ENCODE measurements at regions not wholly inside any gene's neighbourhood (a gene's known extent, or its start where the extent isn't known, plus 50 kb on each side); places are given as distances from the start of the nearest gene placed in this dataset.

DNA sequence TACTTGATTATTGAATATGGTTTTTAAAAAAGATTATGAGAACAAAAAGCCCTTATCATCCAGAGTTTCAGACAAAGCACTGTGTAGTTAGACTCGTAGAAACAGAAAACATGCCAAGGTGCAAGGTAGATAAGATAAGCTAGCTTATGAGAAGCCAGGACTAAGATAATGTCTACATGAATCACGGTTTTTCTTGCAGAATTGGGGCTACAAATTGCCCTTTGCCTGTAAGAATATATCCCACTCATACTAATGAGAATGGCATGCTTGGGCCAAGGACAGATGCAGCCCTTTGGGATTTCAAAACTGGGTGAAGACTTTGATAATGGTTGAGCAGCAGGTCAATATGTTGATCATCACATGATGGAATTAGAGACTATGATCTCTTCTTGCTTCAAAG lies 165.3 kb upstream of the PREP start:
- Histone ChIP-seq H3K36me3 (ENCODE audit: control insufficient read depth in 2 of 2, extremely low read depth in 1 of 2, insufficient read depth in 2 of 2, low read length in 2 of 2) (no peaks in the 10 kb centered on the region), H3K27ac (ENCODE audit: insufficient read depth, low read depth, low read length) (no peak overlapping the region), H3K4me3 (replicated peaks in 1 of 3; ENCODE audit: insufficient read depth in 1 of 3, low read depth in 1 of 3, low read length in 3 of 3) (no peak overlapping the region), H3K9me1 (replicated peaks; ENCODE audit: control insufficient read depth, extremely low read depth, insufficient read depth, low read length) (no peaks in the 10 kb centered on the region), H4K20me1 (replicated peaks; ENCODE audit: control insufficient read depth, extremely low read depth, insufficient read depth, low read length) (no peaks in the 10 kb centered on the region), H3K4me1 (ENCODE audit: control insufficient read depth, extremely low read depth, insufficient read depth, low read length) (no peaks in the 10 kb centered on the region), H3K9me3 (replicated peaks; ENCODE audit: control insufficient read depth, insufficient read depth, low read length) (no peaks in the 10 kb centered on the region), H3K4me2 (ENCODE audit: insufficient read depth, low read length) (no peak overlapping the region), H2AFZ (ENCODE audit: low read depth, low read length) (no peak overlapping the region), H3K79me2 (ENCODE audit: control insufficient read depth, insufficient read depth, low read length) (no peaks in the 10 kb centered on the region), H3K9ac (replicated peaks; ENCODE audit: extremely low read depth, insufficient read depth, low read length) (no peak overlapping the region), H3K27me3 (ENCODE audit: control insufficient read depth in 2 of 2, insufficient read depth in 2 of 2, low read length in 2 of 2) (peaks cover 0 to 2% of the 10 kb centered on the region in 2 experiments)
- dilution Hi-C loops (cut with MboI; ENCODE audit: extremely low pct_ligation_motif_present, low sequenced_read_pairs) (no loop called here), intact Hi-C loops (cut with micrococcal nuclease) (no loop called here)
- FAIRE-seq (no peak), DNase-seq (ENCODE audit: low read depth, low spot score) (no peak)
- ChIA-PET CTCF (no interaction called here), POLR2A (no interaction called here)
- no TSS peak for BruUV-seq (replicated peaks)
- TF ChIP-seq, protein P1, sequence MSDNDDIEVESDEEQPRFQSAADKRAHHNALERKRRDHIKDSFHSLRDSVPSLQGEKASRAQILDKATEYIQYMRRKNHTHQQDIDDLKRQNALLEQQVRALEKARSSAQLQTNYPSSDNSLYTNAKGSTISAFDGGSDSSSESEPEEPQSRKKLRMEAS (IDR thresholded peaks at IDR 0.05; ENCODE audit: insufficient read depth, insufficient read length) = no peak
- no peak for TF ChIP-seq POLR2A (IDR thresholded peaks at IDR 0.05; ENCODE audit: low read depth, low read length)

DNA sequence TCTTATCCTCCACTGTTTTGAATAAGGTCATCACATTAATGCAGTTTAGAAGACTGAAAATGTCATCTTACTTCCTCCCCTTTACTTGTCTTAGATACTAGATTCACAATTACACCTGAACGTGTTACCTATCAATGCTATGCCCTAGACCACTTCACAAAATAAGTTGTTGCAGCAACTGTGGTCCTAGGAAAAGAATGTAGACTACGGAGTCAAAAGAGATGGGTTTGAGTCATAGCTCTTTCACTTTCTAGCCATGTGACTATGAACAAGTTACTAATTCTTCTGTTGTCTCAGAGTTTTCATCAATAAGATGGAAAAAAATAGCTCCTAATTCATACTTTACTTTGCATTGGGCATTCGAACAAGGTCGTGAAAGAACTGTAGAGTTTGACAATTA lies 164.3 kb upstream of the PREP start:
- no peaks in the 10 kb centered on the region for H3K79me2 ChIP-seq (ENCODE audit: control insufficient read depth, insufficient read depth, low read length)
- H3K4me1 ChIP-seq (ENCODE audit: control insufficient read depth, extremely low read depth, insufficient read depth, low read length) = no peaks in the 10 kb centered on the region
- H3K9me1 ChIP-seq (replicated peaks; ENCODE audit: control insufficient read depth, extremely low read depth, insufficient read depth, low read length) = no peaks in the 10 kb centered on the region
- H3K27me3 ChIP-seq (ENCODE audit: control insufficient read depth in 2 of 2, insufficient read depth in 2 of 2, low read length in 2 of 2) = peaks cover 0 to 2% of the 10 kb centered on the region in 2 experiments
- BruUV-seq (replicated peaks) = no TSS peak
- H3K9me3 ChIP-seq (replicated peaks; ENCODE audit: control insufficient read depth, insufficient read depth, low read length) = no peaks in the 10 kb centered on the region
- H4K20me1 ChIP-seq (replicated peaks; ENCODE audit: control insufficient read depth, extremely low read depth, insufficient read depth, low read length) = no peaks in the 10 kb centered on the region
- dilution Hi-C loops (cut with MboI; ENCODE audit: extremely low pct_ligation_motif_present, low sequenced_read_pairs) = no loop called here
- no peak overlapping the region for H3K27ac ChIP-seq (ENCODE audit: insufficient read depth, low read depth, low read length)
- no peak overlapping the region for H3K4me2 ChIP-seq (ENCODE audit: insufficient read depth, low read length)
- no peak overlapping the region for H3K9ac ChIP-seq (replicated peaks; ENCODE audit: extremely low read depth, insufficient read depth, low read length)
- intact Hi-C loops (cut with micrococcal nuclease) = no loop called here
- POLR2A ChIA-PET = no interaction called here
- TF ChIP-seq GATA2 (IDR thresholded peaks at IDR 0.05; ENCODE audit: insufficient read depth, insufficient read length, low read depth, low read length) (no peak), EZH2 (IDR thresholded peaks at IDR 0.05; ENCODE audit: borderline replicate concordance, low read depth, low read length, severe bottlenecking) (no peak), POLR2A (IDR thresholded peaks at IDR 0.05; ENCODE audit: low read depth, low read length) (no peak), MYC (IDR thresholded peaks at IDR 0.05; ENCODE audit: low read depth, low read length) (no peak), FOS (IDR thresholded peaks at IDR 0.05; ENCODE audit: borderline replicate concordance, insufficient read depth, low read length) (no peak), JUN (IDR thresholded peaks at IDR 0.05; ENCODE audit: borderline replicate concordance, insufficient read depth, insufficient read length, low read depth) (no peak), POLR2AphosphoS5 (IDR thresholded peaks at IDR 0.05; ENCODE audit: insufficient read depth, low read depth, low read length) (no peak)
- TF ChIP-seq, protein P1 (IDR thresholded peaks at IDR 0.05; ENCODE audit: insufficient read depth, insufficient read length) = no peak
- TF ChIP-seq, protein P2, sequence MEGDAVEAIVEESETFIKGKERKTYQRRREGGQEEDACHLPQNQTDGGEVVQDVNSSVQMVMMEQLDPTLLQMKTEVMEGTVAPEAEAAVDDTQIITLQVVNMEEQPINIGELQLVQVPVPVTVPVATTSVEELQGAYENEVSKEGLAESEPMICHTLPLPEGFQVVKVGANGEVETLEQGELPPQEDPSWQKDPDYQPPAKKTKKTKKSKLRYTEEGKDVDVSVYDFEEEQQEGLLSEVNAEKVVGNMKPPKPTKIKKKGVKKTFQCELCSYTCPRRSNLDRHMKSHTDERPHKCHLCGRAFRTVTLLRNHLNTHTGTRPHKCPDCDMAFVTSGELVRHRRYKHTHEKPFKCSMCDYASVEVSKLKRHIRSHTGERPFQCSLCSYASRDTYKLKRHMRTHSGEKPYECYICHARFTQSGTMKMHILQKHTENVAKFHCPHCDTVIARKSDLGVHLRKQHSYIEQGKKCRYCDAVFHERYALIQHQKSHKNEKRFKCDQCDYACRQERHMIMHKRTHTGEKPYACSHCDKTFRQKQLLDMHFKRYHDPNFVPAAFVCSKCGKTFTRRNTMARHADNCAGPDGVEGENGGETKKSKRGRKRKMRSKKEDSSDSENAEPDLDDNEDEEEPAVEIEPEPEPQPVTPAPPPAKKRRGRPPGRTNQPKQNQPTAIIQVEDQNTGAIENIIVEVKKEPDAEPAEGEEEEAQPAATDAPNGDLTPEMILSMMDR (IDR thresholded peaks at IDR 0.05; ENCODE audit: extremely low read depth in 1 of 2, insufficient read depth in 1 of 2, low read depth in 1 of 2, low read length in 2 of 2) = no peak
- H3K4me3 ChIP-seq (replicated peaks in 1 of 3; ENCODE audit: insufficient read depth in 1 of 3, low read depth in 1 of 3, low read length in 3 of 3) = no peak overlapping the region
- DNase-seq (ENCODE audit: low read depth, low spot score) = no peak
- no peaks in the 10 kb centered on the region for H3K36me3 ChIP-seq (ENCODE audit: control insufficient read depth in 2 of 2, extremely low read depth in 1 of 2, insufficient read depth in 2 of 2, low read length in 2 of 2)
- H2AFZ ChIP-seq (ENCODE audit: low read depth, low read length) = no peak overlapping the region
- CTCF ChIA-PET = no interaction called here
- no peak for FAIRE-seq
